GM10266 (cell line): ENCODE measurements at regions not wholly inside any gene's neighbourhood (a gene's known extent, or its start where the extent isn't known, plus 50 kb on each side); places are given as distances from the start of the nearest gene placed in this dataset.
"Not testable (repeated sequence)": the region's sequence is repeated elsewhere in the genome, so short reads cannot be mapped to it uniquely, and the experiment has no call there.

Experiments
- DNase-seq: peaks from one replicate; pipeline ENCODE4 v3.0.0; 2012; ENCODE audit errors: extremely low spot score
- CTCF ChIP-seq: IDR thresholded peaks from 2 replicates; pipeline ENCODE4 v1.5.1; 2012; ENCODE audit warnings: mild to moderate bottlenecking, low read depth; ENCODE audit not compliant: control insufficient read depth, insufficient read depth; ENCODE audit errors: missing control alignments

- no peak for TF ChIP-seq CTCF
- no peak for DNase-seq
These were observed 277.6 kb downstream of the NXPE2 start for GRCh38 chr11:114955923-114956322.

DNA sequence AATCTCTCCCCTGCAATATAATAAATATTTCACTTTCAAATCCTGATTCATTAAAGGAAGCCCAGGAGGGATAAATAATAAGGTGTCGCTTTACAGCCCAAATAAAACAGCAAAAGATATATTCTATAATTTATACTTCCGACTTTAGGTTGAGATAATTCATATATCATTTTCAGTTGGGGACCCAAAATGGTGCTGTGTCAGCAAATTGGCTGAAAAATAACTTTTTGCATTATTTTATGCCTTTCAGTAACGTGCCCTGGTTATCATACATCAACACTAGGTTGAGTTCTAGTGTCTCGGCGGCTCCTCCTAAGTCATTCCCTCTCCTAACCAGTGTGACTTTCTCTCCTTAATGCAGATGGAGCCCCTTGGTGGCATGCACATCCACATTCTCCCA lies 278.2 kb downstream of the NXPE2 start:
- TF ChIP-seq CTCF, result no peak
- no peak for DNase-seq

DNA sequence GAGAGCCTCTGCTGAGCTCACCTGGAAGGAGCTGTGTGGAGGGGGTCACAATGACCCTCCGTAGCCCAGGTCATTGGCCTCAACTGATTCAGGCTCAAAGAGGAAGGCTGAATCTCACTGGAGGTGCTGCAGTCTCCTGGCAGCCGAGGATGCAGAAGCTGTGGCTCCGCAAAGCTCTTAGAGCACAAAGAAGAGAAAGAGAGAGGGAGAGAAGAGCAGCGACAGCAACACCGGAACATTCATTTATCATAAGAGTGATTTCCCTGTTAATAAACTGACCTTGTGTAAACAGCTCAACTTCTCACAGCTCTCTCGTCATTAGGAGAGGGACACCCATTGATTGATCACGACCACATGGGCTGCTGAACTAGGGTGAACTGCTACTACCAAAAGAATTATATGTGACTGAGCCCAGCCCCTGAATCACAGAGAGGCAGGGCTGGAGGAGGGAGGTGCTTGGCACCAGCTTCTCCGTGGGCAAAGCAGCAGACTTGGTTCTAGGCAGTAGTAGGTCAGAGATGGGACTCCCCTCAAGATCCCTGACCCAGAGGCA lies 281.7 kb downstream of the NXPE2 start:
- TF ChIP-seq CTCF, result no peak
- no peak for DNase-seq

- not testable (repeated sequence) for DNase-seq
These were observed 282.5 kb downstream of the NXPE2 start for GRCh38 chr11:114960819-114961218.

DNA sequence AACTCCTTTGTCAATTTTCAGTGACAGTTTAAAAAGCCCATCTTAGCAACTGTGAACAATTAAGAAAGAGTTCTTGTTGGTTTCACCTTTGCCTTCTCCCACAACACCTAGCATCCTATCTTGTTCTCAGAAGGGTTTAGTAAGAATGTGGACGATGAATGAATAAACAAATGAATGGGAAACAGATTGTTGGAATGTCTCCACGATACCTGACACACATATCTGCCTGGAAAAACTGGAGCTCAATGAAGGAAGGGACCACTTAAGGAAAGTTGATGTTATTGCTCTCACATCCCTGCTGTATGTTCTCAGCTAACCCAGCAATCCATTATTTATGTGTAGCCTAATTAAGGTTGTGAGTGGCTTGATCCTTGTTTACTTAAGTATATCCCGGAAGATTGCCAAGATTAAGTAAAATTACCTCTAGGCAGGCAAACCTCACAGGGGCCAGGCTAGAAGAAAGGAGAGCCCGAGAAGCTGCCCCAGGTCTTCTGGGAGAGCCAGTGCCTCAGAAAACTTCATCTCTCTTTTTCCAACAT lies 286.4 kb downstream of the NXPE2 start:
- no peak for TF ChIP-seq CTCF
- no peak for DNase-seq

DNA sequence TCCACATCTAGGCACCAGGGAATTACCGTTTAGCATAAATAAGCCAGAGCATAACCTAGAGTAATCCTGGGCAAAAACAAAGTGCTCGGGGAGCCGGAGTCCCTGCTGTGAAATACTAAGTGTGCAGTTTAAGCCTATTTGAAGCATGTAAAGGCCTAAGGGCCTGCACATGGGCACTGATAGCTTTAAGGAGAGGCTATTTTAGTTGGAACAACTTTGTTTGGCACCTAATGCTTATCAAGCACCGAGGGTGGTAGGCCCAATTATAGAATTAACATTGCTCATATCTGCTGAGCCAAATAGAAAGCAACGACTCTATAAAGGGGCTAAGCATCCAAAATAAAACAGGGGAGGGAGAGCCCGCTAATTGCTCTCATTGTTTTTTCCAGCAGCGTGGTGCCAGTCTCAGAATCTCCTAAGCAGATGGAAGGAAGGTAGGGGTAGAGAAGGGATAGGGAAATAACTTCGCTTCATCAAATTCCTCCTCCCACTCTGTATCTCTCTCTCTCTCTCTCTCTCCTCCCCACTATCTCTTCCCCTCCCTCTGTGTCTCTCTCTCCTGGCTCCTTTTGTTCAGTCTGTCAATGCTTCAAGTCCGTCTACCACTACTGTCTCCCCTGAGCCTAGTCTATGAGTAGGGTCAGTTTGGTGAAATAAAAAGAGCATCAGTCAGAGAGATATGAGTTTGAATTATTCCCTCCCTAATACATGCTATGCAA lies 292.8 kb downstream of the NXPE2 start:
- TF ChIP-seq CTCF, result no peak
- DNase-seq, result no peak

DNA sequence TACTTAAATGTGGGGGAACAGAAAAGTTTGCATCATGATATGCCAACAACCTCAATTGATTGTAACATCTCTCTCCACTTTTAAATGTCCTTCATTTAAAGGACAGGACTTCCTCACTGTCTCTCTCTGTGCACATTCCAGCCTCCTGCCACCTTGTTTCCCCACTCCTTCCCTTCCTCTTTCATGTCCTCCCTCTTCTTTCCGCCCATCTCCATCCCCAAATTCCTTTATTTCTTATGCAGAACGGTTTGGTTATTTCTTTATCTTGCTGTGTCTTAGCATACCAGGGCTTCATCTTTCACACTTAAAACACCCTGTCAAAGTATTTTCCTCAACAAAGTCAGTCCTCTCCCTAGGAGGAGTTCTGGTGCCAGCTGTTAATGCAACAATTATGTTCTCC lies 293.8 kb downstream of the NXPE2 start:
- DNase-seq, result no peak
- no peak for TF ChIP-seq CTCF
